GM12874 (cell line): ENCODE measurements at regions not wholly inside any gene's neighbourhood (a gene's known extent, or its start where the extent isn't known, plus 50 kb on each side); places are given as distances from the start of the nearest gene placed in this dataset.

Experiments
- TF ChIP-seq, protein P1 (sequence below): IDR thresholded peaks from 2 replicates; pipeline ENCODE4 v1.5.1; 2011; ENCODE audit warnings: low read depth, mild to moderate bottlenecking, control low read depth, low read length, moderate library complexity; ENCODE audit not compliant: insufficient read depth

DNA sequence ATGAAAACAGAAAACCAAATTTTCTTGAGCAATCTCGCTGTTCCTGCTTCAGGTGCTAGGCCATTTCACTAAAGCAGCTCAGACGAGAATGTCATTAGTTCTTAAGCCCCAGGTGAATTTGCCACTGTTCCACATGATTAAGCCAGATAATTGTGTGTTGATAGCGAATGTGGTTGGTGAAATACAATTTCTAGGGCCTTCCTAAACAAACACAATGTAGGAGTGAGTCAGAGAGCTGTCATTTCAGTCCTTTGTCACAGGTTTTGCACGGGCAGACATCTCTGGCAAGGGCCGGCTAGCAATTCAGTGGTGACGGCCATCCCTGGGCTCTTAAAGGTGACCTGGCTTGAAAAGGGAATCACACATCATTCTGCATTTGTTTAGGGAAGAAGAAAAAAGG is 170.7 kb downstream of the TMEM182 start:
- TF ChIP-seq, protein P1, sequence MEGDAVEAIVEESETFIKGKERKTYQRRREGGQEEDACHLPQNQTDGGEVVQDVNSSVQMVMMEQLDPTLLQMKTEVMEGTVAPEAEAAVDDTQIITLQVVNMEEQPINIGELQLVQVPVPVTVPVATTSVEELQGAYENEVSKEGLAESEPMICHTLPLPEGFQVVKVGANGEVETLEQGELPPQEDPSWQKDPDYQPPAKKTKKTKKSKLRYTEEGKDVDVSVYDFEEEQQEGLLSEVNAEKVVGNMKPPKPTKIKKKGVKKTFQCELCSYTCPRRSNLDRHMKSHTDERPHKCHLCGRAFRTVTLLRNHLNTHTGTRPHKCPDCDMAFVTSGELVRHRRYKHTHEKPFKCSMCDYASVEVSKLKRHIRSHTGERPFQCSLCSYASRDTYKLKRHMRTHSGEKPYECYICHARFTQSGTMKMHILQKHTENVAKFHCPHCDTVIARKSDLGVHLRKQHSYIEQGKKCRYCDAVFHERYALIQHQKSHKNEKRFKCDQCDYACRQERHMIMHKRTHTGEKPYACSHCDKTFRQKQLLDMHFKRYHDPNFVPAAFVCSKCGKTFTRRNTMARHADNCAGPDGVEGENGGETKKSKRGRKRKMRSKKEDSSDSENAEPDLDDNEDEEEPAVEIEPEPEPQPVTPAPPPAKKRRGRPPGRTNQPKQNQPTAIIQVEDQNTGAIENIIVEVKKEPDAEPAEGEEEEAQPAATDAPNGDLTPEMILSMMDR: no peak

DNA sequence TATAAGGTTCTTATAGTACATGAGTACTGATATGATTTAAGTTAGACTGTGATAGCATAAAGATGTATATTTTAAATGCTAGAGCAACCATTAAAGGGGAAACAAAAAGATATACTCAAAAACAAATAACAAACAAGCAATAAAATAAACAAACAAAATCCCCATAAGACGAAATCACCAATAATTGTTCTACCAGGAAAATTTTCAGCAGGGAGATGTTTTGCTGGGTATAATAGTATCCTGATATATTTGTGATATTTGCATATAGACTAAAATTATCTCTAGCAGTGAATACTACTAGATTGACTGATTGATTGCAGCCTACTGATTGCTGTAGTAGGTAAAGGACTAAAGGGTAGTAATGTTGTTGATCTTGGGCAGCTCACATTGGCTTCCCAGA is 177.4 kb downstream of the TMEM182 start:
- TF ChIP-seq, protein P1: no peak

DNA sequence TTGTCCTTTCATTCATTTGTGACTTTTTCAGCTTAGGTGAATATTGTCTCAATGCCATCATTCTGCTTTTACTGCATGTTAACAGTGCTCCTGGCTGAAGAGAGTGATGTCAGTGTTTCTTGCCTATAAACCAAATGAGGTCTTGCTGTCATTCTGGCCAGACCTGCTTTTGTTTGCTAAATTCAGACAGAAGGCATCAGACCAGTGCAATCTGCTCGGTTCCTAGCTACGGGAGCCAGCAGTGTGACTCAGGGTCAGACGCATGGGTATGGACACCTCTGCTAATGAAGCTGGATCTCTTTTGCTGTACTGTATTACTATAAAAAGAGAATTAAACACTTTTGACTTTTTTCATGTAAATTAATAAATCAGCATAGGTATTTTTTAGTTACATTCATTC is 178.9 kb downstream of the TMEM182 start:
- TF ChIP-seq, protein P1: no peak

DNA sequence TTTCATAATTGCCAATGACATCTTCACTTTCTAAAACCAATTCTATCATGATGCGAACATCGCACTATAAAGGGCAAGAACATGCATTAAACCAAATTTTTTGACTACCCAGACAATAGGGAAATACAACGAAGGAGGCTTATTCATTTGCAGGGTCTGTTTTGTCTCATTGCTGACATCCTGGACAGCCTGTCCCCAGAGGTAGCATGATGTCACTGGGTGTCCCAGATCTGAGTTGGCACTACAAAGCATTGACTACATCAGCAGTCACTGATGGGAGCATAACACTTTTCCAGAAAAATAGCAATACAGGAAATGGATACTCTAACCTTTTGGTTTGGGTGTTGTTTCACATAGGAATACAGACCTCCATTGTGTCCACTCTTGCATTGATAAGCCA is 180.3 kb downstream of the TMEM182 start:
- TF ChIP-seq, protein P1: no peak

DNA sequence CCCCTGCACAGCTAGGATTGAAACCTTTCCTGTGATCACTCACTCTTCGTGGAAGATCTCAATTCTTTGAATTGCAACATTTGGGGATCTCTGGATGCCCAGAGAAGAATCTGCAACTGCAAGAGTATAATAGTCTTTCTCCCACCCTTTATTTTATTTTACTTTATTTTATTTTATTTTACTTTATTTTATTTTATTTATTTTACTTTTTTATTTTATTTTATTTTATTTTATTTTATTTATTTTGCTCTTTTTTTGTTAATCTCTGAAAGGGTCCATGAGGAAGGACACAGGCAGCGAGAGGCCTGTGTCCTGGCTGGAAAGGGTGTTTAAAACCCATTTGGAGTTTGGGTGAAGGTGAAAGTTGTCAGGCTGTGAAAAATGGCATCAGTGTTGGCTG is 181.4 kb downstream of the TMEM182 start:
- TF ChIP-seq, protein P1: no peak

DNA sequence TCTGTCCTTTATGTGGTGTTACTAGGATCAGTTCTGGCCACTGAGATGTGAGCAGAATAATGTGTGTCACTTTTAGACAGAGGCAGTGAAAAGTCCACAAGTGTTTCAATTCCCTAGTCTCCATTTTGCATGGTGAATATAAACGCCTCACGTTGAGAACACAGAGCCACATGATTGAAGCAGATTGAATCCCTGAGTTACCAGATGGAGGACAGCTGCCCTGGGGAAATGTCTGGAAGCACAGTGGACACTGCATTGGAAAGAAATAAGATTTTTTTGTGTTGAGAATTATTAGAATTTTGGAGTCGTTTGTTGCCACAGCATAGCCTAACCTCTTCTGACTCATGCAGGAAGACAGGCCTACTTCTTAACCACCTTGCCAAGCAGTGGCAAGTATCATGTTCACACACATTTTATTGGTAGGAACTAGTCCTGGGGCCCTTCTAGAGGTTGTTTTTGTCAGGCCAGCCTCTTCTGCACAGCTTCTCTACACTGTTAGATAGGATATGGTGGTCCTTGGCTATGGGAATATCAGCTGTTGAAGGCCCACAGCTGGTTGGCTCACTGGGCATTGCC is 188.6 kb downstream of the TMEM182 start:
- TF ChIP-seq, protein P1: no peak

DNA sequence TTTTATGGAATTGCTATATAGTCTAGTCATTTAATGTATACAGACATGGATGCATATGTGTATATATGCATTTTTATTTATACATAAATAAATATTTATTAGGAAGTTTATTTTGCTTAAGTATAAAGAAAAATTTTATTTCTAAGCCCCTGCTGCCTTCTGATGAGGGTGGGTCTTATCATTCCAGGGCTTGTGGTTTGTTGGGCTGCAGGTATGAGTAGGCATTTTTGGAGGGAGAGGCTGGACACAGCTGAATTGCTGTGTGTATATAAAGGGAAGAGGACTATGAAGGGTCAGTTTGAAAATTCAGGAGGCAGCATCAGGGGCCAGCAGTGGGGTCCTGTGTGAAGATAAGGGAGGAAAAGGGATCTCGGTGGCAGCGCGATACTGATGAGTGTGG is 189.4 kb downstream of the TMEM182 start:
- TF ChIP-seq, protein P1: no peak
